Stimulated activated CD4-positive, alpha-beta T cell treated with anti-CD3 and anti-CD28 coated beads, Interleukin-1b, Interleukin-23, amount 100 ng/mL, for 1 hour (primary cell): ENCODE measurements at regions not wholly inside any gene's neighbourhood (a gene's known extent, or its start where the extent isn't known, plus 50 kb on each side); places are given as distances from the start of the nearest gene placed in this dataset.

Experiments
- DNase-seq, 2 donors: peaks; one replicate each; pipeline ENCODE4 v3.0.0-alpha.2; 2020; ENCODE audit warnings: low read depth in 2 of 2

DNA sequence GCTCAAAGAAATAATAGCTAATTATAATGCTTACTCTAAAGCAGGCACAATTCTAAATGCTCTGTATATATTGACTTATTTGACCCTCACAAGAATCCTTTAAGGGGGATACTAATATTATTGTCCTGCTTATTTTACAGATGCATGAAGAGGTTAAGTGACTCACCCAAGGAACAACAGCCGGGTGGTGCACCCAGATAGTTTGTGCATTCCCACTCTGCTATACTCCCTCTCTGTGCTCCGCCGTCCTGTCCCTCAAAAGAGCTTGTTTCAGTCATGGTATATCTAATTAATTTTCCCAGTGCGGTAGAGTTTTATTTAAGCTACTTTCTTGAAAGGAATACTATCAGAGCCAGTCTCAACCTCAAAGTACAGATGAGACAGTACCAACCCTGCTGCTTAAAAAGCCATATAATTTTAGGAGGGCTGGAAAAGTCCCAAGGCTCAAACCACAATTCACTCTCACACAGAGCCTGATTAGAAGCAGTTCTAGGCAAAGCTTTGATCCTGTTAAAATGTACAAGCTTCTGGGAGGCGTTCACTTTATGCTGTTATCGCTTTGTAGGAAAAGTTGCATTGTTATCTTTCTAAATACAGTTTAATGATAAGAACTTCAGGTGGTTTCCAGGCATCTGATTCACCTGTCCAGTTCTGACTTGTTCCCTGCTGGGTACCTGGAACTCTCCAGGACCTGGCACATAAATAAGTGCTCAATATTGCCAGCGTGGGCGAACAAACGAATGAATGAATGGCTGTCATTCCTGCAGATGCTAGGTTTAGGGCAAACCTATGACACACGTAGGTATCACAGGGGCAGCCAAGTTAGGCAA, 261.5 kb upstream of the KLF14 start:
- DNase-seq = no peak

DNA sequence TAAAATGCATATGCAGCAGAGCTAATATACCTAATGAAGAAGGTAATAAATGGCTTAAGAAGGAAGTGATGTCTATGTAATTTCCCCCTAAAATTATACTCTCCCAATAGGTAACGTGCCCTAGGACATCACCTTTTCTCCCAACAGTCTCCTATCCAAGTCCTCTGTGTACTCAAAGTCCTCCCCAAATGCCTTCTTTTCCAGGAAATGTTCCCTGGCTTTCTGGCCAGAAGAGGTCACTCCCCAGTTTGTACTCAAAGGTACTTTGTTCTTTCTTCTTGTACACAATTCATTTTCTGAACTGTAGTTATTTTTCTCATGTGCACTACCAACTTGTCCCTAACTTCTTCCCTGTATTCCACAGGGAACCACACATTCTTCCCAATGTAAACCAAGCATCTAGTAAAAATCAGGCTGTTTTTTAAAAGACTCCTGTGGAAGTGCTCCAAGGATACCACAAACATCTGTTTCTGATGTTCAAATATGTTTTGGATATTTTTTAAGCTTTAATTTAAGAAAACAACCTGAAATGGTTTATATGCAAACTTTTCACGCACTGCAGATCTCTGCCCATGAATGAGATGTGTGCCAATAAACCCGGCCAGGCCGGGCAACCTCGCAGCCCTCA, 262.3 kb upstream of the KLF14 start:
- DNase-seq = no peak

DNA sequence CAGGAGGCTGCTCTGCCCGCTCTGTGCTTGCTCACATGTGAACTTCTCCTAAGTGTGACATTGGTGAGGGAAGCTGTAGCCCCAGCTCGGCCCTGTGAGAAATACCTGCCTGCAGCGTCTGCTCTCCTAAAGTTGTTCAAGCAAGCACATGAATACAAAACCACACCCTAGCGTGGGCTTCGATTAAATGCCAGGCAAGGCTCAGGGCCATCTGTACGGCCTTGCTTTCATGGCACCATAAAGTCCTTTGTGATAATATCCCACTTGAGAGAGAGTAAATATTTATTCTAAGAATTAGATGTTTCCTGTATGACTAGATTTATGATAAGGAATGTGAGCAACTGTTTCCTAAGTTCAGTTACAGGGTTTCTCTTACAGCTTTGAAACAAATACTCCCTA, 262.8 kb upstream of the KLF14 start:
- no peak for DNase-seq

DNA sequence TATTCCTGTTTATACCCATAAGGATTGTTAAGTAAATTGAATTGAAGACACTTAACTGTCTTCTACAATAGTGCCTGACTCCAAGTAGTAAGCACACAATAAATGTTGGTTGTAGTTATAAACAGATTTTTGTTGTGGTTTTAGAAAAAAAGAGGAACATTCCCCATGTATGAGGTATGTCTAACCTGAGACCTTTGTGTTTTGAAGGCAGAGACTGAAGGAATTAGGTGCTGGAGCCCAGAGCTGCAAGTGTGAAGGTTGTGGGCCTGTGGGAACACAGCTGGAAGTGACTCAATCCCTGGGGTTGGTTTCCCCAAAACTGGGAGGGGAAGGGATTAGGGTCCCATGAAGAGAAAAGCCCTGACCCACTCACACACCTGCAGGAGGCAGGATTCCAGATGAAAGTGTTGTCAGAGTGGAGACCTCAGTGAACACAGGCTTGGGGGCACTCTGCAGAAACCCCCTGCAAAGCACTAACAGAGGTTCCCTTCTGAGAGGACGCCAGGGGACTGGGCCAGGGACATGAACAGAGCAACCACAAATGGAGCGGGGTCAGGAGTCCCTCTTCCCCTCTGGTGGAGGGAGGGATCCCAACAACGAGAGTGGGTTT, 265.1 kb upstream of the KLF14 start:
- DNase-seq = no peak

DNA sequence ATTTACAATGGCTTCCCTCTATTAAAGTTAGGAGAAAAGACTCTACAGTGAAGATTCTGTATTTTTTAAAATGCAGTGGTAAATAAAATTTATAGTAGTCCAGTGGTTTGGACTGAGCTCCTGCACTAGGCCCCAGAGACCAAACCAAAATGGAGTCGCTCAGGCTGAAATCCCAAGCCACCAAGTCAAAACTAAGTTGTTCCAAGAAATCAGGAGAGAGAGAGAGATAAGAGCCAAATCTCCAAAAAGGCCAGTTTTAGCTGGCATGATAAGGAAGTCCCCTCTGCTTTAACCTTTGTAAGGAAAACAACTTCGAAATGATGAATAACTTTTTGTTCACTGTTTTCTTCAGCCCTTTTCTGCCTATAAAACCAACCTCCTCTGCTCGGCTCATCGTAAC, 265.9 kb upstream of the KLF14 start:
- no peak for DNase-seq

DNA sequence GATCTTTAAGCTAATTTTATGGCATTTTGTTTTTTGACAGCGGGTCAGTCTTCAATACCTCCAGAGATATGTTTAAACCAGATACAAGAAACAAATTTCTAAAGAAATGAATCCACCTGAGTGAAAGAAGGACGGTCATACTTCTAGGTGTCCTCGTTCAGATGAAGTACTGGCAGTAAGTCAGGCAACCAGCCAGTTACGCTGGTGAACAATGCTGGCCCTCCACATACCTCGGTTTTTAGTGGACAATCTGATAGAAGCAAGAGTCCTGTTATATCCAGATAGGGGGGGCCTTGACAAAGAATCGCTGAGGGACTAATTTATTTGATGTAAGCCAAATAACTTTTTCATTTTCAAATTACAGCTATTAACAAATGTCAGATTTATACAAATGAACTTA, 266.4 kb upstream of the KLF14 start:
- no peak for DNase-seq

DNA sequence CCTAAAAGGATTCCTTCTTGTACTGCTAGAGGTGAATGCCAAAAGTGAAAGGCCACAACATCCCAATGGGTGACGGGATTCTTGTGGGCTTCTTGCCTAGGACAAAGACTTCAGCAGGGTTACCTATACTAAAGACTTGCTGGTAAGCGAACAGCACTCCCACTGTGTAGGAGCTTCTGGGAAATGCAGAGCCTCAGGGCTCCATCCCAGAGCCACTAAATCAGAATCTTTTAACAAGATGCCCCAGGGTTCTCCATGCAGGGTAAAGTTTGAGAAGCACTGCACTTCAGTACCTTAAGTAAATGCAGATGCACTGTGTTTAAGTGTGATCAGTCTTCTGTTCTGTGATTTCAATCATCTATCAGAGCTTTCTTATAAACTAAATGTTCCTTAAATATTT, 266.9 kb upstream of the KLF14 start:
- no peak for DNase-seq

DNA sequence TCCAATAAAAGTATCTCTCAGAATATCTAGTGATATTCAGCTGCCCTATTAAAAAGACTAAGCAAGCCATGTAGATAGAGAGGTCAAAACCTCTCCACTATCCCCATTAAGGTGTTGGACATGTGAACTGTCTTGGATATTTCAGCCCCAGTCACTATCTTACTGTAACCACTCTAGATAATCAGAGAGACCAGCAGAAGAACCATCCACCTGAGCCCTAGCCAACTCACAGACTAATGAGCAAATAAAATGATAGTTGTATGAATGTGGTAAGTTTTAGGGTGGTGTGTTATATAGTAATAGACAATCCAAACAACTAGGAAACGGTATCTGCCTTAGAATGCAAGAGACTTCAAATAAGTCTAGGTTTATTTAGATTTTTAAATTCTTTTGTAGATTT, 268.6 kb upstream of the KLF14 start:
- DNase-seq = no peak

DNA sequence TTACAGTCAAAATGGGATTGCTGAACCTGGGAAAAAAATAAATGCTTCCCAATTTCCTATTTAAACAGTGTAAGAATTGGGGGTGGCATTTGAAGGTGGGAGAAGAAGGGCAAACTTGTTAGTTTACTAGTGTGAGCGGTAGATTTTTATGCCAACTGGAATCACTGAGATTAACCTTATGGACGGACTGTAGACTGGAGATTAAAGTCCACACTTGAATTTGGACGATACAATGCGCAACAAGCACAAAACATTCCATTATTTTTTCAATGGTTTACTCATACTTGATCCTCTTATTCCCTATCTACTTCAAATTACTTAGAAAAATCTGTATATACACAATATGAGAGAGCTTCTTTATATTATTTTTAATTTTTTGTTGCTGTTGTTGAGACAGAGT, 269.6 kb upstream of the KLF14 start:
- DNase-seq = no peak

DNA sequence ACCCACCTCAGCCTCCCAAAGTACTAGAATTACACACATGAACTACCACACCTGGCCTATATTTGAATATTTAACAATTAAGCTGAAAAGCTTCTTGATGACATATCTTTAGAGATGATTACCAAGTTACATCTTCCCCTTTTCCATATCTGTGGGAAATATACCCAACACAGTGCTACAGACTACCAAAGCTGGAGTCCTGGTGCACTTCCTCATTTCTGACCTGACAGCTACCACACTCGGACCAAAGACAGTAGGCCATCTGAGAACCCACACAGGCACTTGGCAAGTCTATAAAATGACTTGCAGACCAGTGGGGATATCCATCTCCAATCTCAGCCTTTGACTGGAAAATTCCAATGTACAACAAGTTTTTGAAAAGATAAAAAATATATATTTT, 270.4 kb upstream of the KLF14 start:
- DNase-seq = no peak

DNA sequence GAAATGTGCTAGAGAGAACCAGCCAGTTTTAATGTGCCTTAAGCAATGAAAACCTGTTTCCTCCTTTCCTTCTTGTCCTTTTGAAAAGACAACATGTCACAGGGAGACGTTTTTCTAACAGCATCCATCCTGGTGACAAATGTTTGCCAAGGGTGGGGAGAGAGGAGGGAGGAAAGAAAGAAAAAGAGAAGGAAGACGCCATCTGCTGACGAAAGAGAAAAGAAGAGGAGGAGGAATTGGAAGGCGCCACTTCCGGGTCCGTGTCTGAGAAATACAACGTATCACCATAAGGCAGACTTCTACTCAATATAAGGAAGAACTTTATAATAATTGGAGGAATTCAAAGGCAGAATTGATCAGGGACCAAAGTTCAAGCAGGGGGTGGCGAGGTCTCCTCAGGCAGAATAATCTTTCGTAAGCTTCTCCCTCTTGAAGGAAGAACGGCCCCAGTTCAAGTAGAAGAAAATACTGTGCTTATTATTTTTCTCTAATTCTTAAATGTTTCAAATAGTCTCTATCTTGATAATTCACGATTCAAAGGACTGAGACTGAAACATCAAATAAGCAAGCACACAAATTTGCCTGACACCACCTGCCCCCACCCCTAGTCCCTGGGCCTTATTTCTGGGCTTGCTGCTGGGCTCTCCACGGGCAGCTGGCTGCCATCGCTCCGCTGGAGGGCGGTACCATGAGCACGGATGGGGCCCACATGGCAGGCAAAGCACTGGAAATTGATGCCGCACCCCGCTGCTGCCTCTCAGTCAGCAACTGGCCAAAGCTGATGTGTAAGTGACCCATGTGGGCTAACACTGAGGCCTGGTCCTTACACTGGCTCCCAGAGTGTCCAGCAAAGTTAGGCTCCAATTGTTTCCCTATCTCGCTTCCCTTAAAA, 273.7 kb upstream of the KLF14 start:
- no peak for DNase-seq

DNA sequence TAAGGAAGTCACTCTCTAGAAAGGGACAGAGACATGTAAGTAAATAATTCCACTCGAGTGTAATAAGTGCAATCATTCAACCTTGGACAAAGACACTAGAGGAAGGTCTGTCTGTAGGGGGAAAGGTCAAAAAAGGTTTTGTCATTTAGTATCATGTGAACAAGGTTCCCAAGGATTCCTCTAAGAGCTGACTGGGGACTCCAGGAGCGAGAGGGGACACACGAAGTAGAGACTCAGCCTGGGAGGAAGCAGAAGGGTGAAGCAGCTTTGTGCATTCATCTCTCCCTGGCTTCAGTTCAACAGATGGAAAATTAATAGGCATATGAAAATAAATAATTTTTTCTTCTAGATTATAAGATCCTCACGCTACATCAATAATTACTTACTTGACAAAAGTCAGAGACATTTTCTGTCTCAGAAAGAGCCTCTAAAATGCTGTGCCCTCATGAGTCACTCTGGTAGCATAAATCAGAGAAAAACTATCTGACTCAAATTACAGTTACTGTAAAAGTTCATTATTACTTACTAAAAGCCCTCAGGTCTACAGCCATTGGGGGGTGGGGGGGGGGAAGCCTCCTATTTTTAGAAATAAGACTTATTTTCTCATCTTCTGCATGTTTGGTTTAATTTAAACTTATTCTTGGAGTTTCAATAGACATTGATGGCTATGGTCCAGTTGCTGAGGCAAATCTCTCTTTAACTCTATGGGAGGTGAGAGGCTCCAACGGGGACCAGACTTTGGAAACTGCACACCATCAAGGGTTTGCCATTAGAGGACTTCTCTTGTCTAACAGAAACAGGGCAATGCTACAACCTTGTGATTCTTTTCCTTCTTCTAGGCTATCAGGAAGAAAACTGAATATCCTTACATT, 275.1 kb upstream of the KLF14 start:
- DNase-seq = no peak

DNA sequence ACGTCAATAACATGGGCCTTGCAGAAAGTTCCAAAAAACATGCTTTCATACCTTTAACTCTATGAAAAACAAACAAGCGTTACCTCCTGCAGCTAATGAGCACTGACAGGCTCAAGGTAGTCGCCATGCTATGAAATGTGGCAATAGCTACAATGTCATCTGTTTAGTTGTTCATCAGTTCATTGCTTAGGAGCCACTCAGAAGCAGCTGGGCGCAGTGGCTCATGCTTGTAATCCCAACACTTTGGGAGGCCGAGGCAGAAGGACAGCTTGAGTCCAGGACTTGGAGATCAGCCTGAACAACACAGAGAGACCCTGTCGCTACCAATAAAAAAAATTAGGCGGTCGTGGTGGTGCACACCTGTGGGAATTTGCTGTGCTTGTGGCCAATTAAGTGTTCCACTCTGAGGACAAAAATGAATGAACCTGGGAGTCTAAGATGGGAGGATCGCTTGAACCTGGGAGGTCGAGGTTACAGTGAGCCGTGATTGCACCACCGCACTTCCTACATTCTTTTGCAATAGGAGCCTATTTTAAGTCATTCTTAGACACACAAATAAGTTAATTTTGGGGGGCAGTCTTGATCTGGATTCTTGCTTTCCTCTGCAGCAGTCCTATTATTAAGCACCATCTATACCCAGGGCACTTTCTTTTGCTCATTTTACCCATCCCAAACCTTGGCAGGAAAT, 276.2 kb upstream of the KLF14 start:
- no peak for DNase-seq

DNA sequence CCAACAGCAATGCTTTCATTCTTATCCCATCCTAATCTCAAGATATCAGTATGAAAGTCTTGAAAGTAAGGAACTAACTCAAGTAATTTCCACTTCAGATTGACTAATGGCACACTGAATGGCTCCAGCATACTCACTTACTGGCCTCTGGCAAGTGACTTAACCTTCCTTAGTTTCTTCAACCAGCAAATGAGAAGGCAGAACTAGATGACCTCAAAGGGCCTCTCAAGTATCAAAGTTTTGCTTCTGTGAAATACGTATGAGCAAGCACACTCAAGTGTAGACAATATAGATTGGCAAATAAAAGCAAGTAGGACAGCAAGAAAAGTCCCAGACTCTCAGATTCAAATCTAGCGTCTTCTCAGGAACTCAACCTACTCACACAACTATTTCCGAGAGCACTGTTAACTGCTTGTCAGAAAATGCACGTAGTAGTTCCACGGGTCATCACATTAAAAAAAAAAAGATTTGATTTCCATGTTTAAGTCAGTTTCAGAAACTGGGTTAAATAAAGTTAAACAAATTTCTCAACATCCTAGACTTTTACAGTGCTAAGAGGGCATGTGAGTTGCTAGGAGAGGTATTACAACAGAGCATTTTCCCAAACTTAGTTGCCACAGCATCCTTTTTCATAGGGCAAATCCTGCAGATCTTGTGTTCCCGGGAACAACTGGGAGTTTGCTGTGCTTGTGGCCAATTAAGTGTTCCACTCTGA, 276.9 kb upstream of the KLF14 start:
- no peak for DNase-seq

DNA sequence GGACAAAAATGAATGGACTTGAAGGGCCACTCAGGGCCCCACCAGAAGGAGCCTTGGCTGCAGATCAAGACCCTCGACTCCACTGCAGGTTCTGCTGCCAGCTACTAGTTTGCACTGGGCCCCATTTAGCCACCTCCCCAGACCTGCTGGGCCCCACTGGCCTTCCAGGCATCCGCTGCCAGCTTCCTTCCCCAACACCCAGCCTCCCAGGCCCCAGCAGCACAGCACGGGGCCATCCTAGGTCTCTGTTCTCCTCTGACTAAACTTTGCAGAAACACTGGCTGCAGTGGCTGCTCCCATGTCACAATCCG, 277.4 kb upstream of the KLF14 start:
- no peak for DNase-seq

DNA sequence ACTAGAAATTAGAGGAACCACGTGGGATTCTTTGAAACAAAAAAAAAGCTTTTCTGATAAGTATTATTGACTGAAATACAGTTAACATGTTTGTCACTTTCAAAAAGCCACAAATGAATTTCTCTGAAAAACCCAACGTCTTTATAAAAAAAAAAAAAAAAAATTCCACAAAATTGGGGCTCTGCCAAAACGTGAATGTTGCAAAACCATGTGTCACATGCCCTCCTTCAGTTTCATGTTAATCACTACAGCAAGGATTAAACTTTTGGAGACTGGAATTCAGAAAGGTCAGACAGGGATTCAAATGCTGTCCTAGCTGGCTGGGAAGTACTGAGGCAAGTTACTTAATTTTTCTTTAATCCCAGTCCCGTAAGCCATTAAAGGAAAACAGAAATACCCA, 278.0 kb upstream of the KLF14 start:
- no peak for DNase-seq

DNA sequence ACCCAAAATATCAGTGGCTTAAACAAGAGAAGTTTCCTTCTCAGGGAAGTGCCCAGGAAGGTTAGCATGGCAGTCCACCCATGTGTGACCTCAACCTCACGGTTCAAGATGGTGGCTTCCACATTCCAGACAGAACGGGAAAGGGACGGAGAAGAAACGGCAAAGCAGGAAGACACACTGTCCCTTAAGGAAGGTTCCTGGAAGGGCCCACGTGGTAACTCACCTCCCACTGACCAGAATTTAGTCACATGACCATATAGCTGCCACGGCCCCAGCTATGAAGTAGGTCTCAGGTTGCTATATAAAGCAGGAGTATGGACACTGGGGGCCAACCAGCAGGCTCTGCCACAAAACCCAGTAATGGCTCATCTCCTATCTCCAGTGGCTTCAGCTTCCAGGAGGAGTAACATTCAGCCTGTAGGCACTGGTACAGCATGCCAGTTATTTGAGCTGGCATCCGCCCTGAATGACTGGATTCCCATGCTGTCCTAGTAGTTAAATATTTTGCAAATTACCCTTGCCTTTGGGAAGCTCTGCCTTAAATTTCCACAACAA, 278.5 kb upstream of the KLF14 start:
- DNase-seq = no peak

DNA sequence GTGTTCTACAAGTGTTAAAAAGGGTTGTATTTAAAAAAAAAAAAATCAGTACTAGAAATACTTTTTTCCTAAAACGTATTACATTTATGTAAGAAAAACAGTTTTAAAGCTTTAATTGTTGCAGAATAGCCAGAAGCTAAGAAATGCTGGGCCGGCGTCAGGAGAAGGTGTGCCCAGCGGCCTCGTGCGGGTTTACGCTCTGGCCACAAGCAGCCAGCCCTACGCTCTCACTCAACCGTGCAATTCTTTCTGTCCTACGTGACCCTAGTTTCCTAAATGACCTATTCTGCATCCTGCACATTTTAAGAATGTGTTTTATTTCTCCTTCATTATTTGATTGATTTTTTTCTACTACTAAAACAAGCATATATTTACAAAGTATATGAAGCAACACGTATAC, 279.7 kb upstream of the KLF14 start:
- DNase-seq = no peak

DNA sequence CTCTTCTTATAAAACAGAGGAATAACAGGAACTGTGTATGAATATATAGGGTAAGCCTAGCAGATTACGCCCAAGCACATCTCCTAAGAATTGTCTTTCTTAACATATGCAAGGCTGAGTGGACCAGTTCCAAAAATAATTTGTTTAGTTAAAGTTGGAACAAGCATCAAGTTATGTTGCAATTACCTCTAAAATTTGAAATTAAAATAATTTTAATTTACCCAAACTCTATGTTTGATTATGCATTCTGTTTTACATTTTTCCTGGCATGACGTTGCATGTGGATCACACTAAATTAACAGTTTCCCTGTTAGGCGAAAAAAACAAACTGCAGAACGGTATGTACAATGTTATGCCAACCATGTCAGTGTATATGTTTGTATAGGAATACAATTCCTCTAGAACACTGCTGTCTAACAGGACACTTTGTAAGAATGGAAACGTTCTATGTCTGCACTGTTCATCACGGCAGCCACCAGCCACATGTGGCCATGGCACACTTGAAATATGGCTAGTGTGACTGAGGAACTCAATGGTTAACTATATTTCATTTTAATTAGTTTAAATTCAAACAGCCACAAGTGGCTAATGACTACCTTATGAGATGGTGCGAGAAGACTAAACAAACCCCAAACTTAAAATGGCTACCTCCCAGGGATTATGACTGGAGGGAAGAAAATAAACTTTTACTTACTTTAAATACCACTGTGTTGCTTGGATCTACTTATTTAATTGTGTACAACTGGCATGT, 281.1 kb upstream of the KLF14 start:
- no peak for DNase-seq
